HFFc6 (cell line): ENCODE measurements at regions not wholly inside any gene's neighbourhood (a gene's known extent, or its start where the extent isn't known, plus 50 kb on each side); places are given as distances from the start of the nearest gene placed in this dataset.

Experiments
- DNase-seq: peaks from one replicate; pipeline ENCODE4 v3.0.0-alpha.2; 2018
- H3K27ac Mint-ChIP-seq: 2 replicates; pipeline ENCODE4 v1.8.0; 2020; ENCODE audit warnings: mild to moderate bottlenecking, mixed read lengths
- H3K27me3 Mint-ChIP-seq: 2 replicates; pipeline ENCODE4 v1.8.0; 2021; ENCODE audit warnings: mild to moderate bottlenecking, moderate library complexity, mixed read lengths; ENCODE audit not compliant: insufficient read depth
- H3K36me3 Mint-ChIP-seq: 2 replicates; pipeline ENCODE4 v1.8.0; 2021; ENCODE audit warnings: low read depth, mixed read lengths
- H3K4me1 Mint-ChIP-seq: 2 replicates; pipeline ENCODE4 v1.8.0; 2020; ENCODE audit warnings: low read depth, mixed read lengths
- H3K4me3 Mint-ChIP-seq: 2 replicates; pipeline ENCODE4 v1.8.0; 2020; ENCODE audit warnings: mild to moderate bottlenecking, moderate library complexity, mixed read lengths
- H3K9me3 Mint-ChIP-seq: 2 replicates; pipeline ENCODE4 v1.8.0; 2020; ENCODE audit warnings: mild to moderate bottlenecking, mixed read lengths
- TF ChIP-seq, protein P1 (sequence below): fragments of 200-600 bp; sonication (generic); IDR thresholded peaks from 2 replicates; pipeline ENCODE4 v1.5.0; 2021; ENCODE audit warnings: antibody characterized with exemption, mild to moderate bottlenecking

DNA sequence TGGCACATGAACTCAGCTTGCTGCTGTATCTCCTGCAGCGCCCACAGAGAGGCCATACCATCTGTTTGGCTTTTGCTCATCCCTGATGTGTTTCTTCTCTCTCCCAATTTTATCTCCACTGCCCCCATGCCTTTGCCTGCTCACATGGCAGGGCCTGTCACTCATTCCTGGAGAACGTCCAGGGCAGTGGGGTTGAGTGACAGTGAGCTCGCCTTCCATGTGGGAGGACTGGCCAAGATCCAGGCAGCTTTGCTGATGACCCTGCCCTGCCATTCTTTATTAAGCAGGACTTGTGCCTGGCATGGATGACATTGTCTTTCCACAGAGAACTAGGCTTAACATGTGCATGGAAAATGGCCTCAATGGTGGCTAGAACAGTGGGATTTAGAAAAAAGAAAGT, 230.5 kb upstream of the THSD7B start:
- DNase-seq = no peak
- Mint-ChIP-seq H3K27ac (no peak overlapping the region), H3K4me3 (no peak overlapping the region), H3K9me3 (peaks cover 48% of the 10 kb centered on the region), H3K4me1 (no peaks in the 10 kb centered on the region), H3K36me3 (peaks cover 7% of the 10 kb centered on the region; the same call in 1 of the 2 replicates), H3K27me3 (no peaks in the 10 kb centered on the region)
- TF ChIP-seq, protein P1, sequence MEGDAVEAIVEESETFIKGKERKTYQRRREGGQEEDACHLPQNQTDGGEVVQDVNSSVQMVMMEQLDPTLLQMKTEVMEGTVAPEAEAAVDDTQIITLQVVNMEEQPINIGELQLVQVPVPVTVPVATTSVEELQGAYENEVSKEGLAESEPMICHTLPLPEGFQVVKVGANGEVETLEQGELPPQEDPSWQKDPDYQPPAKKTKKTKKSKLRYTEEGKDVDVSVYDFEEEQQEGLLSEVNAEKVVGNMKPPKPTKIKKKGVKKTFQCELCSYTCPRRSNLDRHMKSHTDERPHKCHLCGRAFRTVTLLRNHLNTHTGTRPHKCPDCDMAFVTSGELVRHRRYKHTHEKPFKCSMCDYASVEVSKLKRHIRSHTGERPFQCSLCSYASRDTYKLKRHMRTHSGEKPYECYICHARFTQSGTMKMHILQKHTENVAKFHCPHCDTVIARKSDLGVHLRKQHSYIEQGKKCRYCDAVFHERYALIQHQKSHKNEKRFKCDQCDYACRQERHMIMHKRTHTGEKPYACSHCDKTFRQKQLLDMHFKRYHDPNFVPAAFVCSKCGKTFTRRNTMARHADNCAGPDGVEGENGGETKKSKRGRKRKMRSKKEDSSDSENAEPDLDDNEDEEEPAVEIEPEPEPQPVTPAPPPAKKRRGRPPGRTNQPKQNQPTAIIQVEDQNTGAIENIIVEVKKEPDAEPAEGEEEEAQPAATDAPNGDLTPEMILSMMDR = no peak

DNA sequence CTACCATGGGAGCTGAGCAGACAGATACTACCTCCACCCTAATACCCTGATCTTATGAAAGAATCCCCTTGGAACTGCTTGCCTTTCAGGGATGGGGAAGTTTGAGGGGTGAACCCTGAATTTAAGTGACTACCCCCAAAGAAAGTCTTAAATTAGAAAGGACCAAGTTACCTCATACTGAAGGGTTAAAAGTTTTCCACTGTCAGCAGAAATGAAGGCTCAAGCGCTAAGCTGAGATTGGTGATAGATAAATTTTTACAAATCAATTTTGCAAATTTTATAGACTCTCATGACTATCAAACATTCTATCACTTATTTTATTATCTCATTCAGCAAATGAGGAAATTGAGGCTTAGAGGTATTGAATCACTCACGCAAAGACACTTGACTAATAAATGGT, 233.2 kb upstream of the THSD7B start:
- Mint-ChIP-seq H3K4me1 (no peaks in the 10 kb centered on the region), H3K36me3 (peaks cover 7% of the 10 kb centered on the region; the same call in 1 of the 2 replicates), H3K27me3 (no peaks in the 10 kb centered on the region; the same call in 1 of the 2 replicates), H3K27ac (no peak overlapping the region), H3K9me3 (peaks cover 57% of the 10 kb centered on the region), H3K4me3 (no peak overlapping the region)
- DNase-seq = no peak
- TF ChIP-seq, protein P1 = no peak

- Mint-ChIP-seq H3K9me3 (peaks cover 55% of the 10 kb centered on the region), H3K27me3 (no peaks in the 10 kb centered on the region; the same call in 1 of the 2 replicates), H3K4me1 (no peaks in the 10 kb centered on the region), H3K4me3 (no peak overlapping the region), H3K36me3 (peaks cover 7% of the 10 kb centered on the region; the same call in 1 of the 2 replicates), H3K27ac (no peak overlapping the region)
- TF ChIP-seq, protein P1 = no peak
- no peak for DNase-seq
Measured at GRCh38 chr2:136531731-136532130, 233.6 kb upstream of the THSD7B start.

- no peak for DNase-seq
- Mint-ChIP-seq H3K27ac (no peak overlapping the region), H3K27me3 (no peaks in the 10 kb centered on the region; the same call in 1 of the 2 replicates), H3K36me3 (peaks cover 7% of the 10 kb centered on the region; the same call in 1 of the 2 replicates), H3K4me1 (no peaks in the 10 kb centered on the region), H3K9me3 (peaks cover 49% of the 10 kb centered on the region), H3K4me3 (no peak overlapping the region)
- TF ChIP-seq, protein P1 = no peak
Measured at GRCh38 chr2:136530146-136530545, 235.2 kb upstream of the THSD7B start.

DNA sequence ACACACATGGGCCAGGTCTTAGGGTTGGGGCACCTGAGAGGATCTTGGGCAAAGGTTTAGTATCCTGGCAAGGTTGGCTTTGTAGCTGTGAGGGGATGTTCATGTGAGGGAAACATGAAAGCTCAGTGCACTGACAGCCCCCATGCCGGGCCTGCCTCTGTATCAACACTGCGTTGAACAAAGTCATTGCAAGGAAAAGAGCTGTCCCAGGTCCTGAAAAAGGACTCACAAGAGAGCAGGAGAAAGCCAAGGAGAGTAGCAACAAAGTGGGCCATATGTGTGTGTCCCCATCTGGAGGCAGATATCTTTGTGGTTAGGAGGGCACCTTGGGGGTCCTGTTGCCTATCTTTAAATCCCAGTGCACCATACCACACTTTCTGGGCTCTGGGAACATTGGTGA, 237.8 kb upstream of the THSD7B start:
- no peaks in the 10 kb centered on the region for H3K4me1 Mint-ChIP-seq
- H3K27ac Mint-ChIP-seq = no peak overlapping the region
- H3K27me3 Mint-ChIP-seq = no peaks in the 10 kb centered on the region; the same call in 1 of the 2 replicates
- TF ChIP-seq, protein P1 = no peak
- no peaks in the 10 kb centered on the region for H3K36me3 Mint-ChIP-seq
- H3K9me3 Mint-ChIP-seq = peaks cover 50% of the 10 kb centered on the region
- no peak for DNase-seq
- no peak overlapping the region for H3K4me3 Mint-ChIP-seq

DNA sequence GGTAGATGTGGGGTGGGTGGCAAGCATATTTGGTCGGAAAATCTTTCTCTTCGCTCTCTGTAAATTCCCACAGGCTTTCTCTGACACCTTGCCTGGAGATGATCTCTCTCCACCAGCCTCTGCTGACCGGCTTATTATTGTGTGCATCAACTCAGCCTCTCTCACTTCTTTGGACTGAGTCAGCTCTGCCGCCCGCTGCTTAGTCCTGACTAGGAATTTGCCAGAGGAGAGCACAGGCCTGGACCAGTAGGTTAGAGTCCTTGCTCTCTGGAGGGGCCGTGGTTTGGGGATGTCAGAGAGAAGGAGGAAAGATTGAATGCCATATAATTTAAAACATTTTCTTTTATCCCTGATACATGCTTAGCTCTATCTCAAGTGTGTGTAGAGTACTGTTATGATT, 242.6 kb upstream of the THSD7B start:
- Mint-ChIP-seq H3K9me3 (peaks cover 55% of the 10 kb centered on the region), H3K27ac (no peak overlapping the region), H3K4me1 (no peaks in the 10 kb centered on the region), H3K4me3 (no peak overlapping the region), H3K27me3 (no peaks in the 10 kb centered on the region), H3K36me3 (no peaks in the 10 kb centered on the region)
- DNase-seq = no peak
- TF ChIP-seq, protein P1 = no peak
